Endothelial cell of umbilical vein (primary cell): ENCODE measurements at regions not wholly inside any gene's neighbourhood (a gene's known extent, or its start where the extent isn't known, plus 50 kb on each side); places are given as distances from the start of the nearest gene placed in this dataset.

Source experiments
- BruUV-seq: library from RNA; stranded (reverse); fragments of 400-500 nt; replicated peaks from 2 replicates; lab custom pipeline; 2021; lab: Mats Ljungman, UMichigan
- CTCF ChIA-PET: fragments of 300-600, 350-600 bp; sonication (Branson Sonifier 250); formaldehyde crosslinking; loops from one replicate; lab custom pipeline; 2021; ENCODE audit warnings: antibody characterized with exemption, inconsistent platforms; lab: Charles Lee
- POLR2A ChIA-PET: fragments of 300-600, 350-600 bp; sonication (Branson Sonifier 250); formaldehyde crosslinking; loops from one replicate; lab custom pipeline; 2021; ENCODE audit warnings: antibody characterized with exemption, inconsistent platforms; lab: Charles Lee
- DNase-seq: peaks from one replicate; pipeline ENCODE4 v3.0.0-alpha.2; 2011; ENCODE audit warnings: low read depth, low spot score
- FAIRE-seq: peaks from 2 replicates; lab custom pipeline; 2011; peaks lifted over from hg19 to GRCh38; lab: Jason Lieb, UNC
- H2AFZ ChIP-seq: 2 replicates; pipeline ENCODE4 v1.6.0; 2012; ENCODE audit warnings: low read depth, low read length, control low read depth, inconsistent platforms
- H3K27ac ChIP-seq: 2 replicates; pipeline ENCODE4 v1.5.1; 2011; ENCODE audit warnings: low read depth, mild to moderate bottlenecking, control low read depth, low read length, moderate library complexity; ENCODE audit not compliant: insufficient read depth
- H3K27me3 ChIP-seq, 2 experiments: 2 replicates each; pipeline versions ENCODE4 v1.6.0 to v1.6.1; 2011; ENCODE audit warnings: low read length in 2 of 2, mixed read lengths in 1 of 2; ENCODE audit not compliant: control insufficient read depth in 2 of 2, insufficient read depth in 2 of 2
- H3K36me3 ChIP-seq, 2 experiments: 2 replicates in 1 of 2; 3 replicates in 1 of 2; pipeline ENCODE4 v1.5.1; 2011; ENCODE audit warnings: low read length in 2 of 2, mild to moderate bottlenecking in 1 of 2, moderate library complexity in 1 of 2; ENCODE audit not compliant: control insufficient read depth in 2 of 2, insufficient read depth in 2 of 2; ENCODE audit errors: extremely low read depth in 1 of 2
- H3K4me1 ChIP-seq: 3 replicates; pipeline ENCODE4 v1.5.1; 2011; ENCODE audit warnings: mild to moderate bottlenecking, low read length; ENCODE audit not compliant: control insufficient read depth, insufficient read depth; ENCODE audit errors: extremely low read depth
- H3K4me2 ChIP-seq: 2 replicates; pipeline ENCODE4 v1.6.1; 2011; ENCODE audit warnings: low read length, control low read depth, mixed read lengths; ENCODE audit not compliant: insufficient read depth
- H3K4me3 ChIP-seq, 3 experiments: fragments of 200-600 bp in 1 of 3; sonication (generic), shearing (Covaris generic) in 1 of 3; replicated peaks in 1 of 3; 2 replicates each; pipeline ENCODE4 v1.5.1; 2011 to 2016; ENCODE audit warnings: control low read depth in 3 of 3, low read length in 3 of 3, mild to moderate bottlenecking in 2 of 3, inconsistent platforms in 1 of 3, low read depth in 1 of 3, moderate library complexity in 1 of 3; ENCODE audit not compliant: insufficient read depth in 1 of 3
- H3K79me2 ChIP-seq: 2 replicates; pipeline ENCODE4 v1.6.0; 2012; ENCODE audit warnings: low read length, inconsistent platforms; ENCODE audit not compliant: control insufficient read depth, insufficient read depth
- H3K9ac ChIP-seq: replicated peaks from 2 replicates; pipeline ENCODE3; 2011; ENCODE audit warnings: low read length, control low read depth; ENCODE audit not compliant: insufficient read depth; ENCODE audit errors: extremely low read depth
- H3K9me1 ChIP-seq: replicated peaks from 3 replicates; pipeline ENCODE4 v1.6.0; 2011; ENCODE audit warnings: mild to moderate bottlenecking, low read length; ENCODE audit not compliant: control insufficient read depth, insufficient read depth; ENCODE audit errors: extremely low read depth
- H3K9me3 ChIP-seq: replicated peaks from 2 replicates; pipeline ENCODE4 v1.5.1; 2012; ENCODE audit warnings: low read length, inconsistent platforms; ENCODE audit not compliant: control insufficient read depth, insufficient read depth
- H4K20me1 ChIP-seq: replicated peaks from 2 replicates; pipeline ENCODE3; 2011; ENCODE audit warnings: mild to moderate bottlenecking, low read length; ENCODE audit not compliant: control insufficient read depth, insufficient read depth; ENCODE audit errors: extremely low read depth
- CTCF ChIP-seq, 2 donors: IDR thresholded peaks; 1 replicate in 1 of 2; 2 replicates in 1 of 2; pipeline ENCODE4 v1.5.1; 2011; ENCODE audit warnings: low read length in 2 of 2, mild to moderate bottlenecking in 2 of 2, moderate library complexity in 2 of 2, control low read depth in 1 of 2, inconsistent platforms in 1 of 2, low read depth in 1 of 2; ENCODE audit not compliant: insufficient read depth in 1 of 2; ENCODE audit errors: extremely low read depth in 1 of 2
- EZH2 ChIP-seq: IDR thresholded peaks from 2 replicates; pipeline ENCODE4 v1.6.1; 2012; ENCODE audit warnings: borderline replicate concordance, low read depth, mild to moderate bottlenecking, moderate library complexity, low read length, inconsistent platforms; ENCODE audit not compliant: severe bottlenecking
- FOS ChIP-seq: IDR thresholded peaks from 2 replicates; pipeline ENCODE4 v1.6.1; 2011; ENCODE audit warnings: mild to moderate bottlenecking, low read length, moderate library complexity, borderline replicate concordance; ENCODE audit not compliant: insufficient read depth
- GATA2 ChIP-seq: IDR thresholded peaks from 2 replicates; pipeline ENCODE4 v1.7.0; 2011; ENCODE audit warnings: low read depth, mild to moderate bottlenecking, moderate library complexity, mixed read lengths, low read length; ENCODE audit not compliant: insufficient read length, insufficient read depth
- JUN ChIP-seq: IDR thresholded peaks from 2 replicates; pipeline ENCODE4 v1.6.1; 2011; ENCODE audit warnings: borderline replicate concordance, low read depth; ENCODE audit not compliant: insufficient read length, insufficient read depth
- MAX ChIP-seq: IDR thresholded peaks from 2 replicates; pipeline ENCODE4 v1.6.1; 2011; ENCODE audit not compliant: insufficient read depth, insufficient read length
- MYC ChIP-seq: IDR thresholded peaks from one replicate; pipeline ENCODE4 v1.6.1; 2011; ENCODE audit warnings: mild to moderate bottlenecking, low read depth, low read length
- POLR2A ChIP-seq: IDR thresholded peaks from 2 replicates; pipeline ENCODE4 v1.6.1; 2012; ENCODE audit warnings: low read depth, mild to moderate bottlenecking, control low read depth, low read length
- POLR2AphosphoS5 ChIP-seq: IDR thresholded peaks from 2 replicates; pipeline ENCODE4 v1.6.1; 2012; ENCODE audit warnings: low read depth, mild to moderate bottlenecking, control low read depth, low read length, moderate library complexity; ENCODE audit not compliant: insufficient read depth
- dilution Hi-C: fragments of 300-500 bp; cut with MboI; formaldehyde crosslinking; loops from one replicate; pipeline ENCODE4 v1.15.0; 2019; ENCODE audit warnings: low sequenced_read_pairs; ENCODE audit not compliant: extremely low pct_ligation_motif_present
- intact Hi-C: fragments of 100-400 bp; cut with micrococcal nuclease; formaldehyde crosslinking; loops from one replicate; pipeline ENCODE4 v1.10.0; 2022

GRCh38 chr1:87404296-87404695 is 75.6 kb downstream of the LMO4 start:
- POLR2A ChIA-PET: no interaction called here
- dilution Hi-C loops (no loop called here), intact Hi-C loops (no loop called here)
- Histone ChIP-seq H3K79me2 (no peaks in the 10 kb centered on the region), H2AFZ (no peak overlapping the region), H3K4me1 (no peaks in the 10 kb centered on the region), H4K20me1 (no peaks in the 10 kb centered on the region), H3K27me3 (no peaks in the 10 kb centered on the region), H3K36me3 (no peaks in the 10 kb centered on the region), H3K9me3 (no peaks in the 10 kb centered on the region), H3K9ac (no peak overlapping the region), H3K4me2 (no peak overlapping the region), H3K9me1 (peaks cover 4% of the 10 kb centered on the region), H3K4me3 (no peak overlapping the region), H3K27ac (no peak overlapping the region)
- BruUV-seq: no TSS peak
- CTCF ChIA-PET: no interaction called here
- no peak for DNase-seq
- TF ChIP-seq POLR2AphosphoS5 (no peak), CTCF (IDR thresholded peaks at IDR 0.05; ENCODE audit: extremely low read depth in 1 of 2, insufficient read depth in 1 of 2, low read depth in 1 of 2, low read length in 2 of 2) (no peak), MYC (no peak), MAX (no peak), FOS (no peak), JUN (no peak), GATA2 (no peak), POLR2A (no peak), EZH2 (no peak)
- FAIRE-seq: no peak
